Calu3 (cell line): ENCODE measurements at regions not wholly inside any gene's neighbourhood (a gene's known extent, or its start where the extent isn't known, plus 50 kb on each side); places are given as distances from the start of the nearest gene placed in this dataset.

Experiments used
- BruUV-seq: library from RNA; stranded (reverse); fragments of 400-500 nt; replicated peaks from 2 replicates; lab custom pipeline; 2021; lab: Mats Ljungman, UMichigan
- CTCF ChIA-PET: fragments of 300-600 bp; sonication (Branson Sonifier 250); formaldehyde crosslinking; loops from one replicate; lab custom pipeline; 2022; ENCODE audit warnings: antibody characterized with exemption; lab: Charles Lee
- DNase-seq: peaks from one replicate; pipeline ENCODE4 v3.0.0; 2022
- H3K27ac Mint-ChIP-seq: one replicate; pipeline ENCODE4 v1.8.0; 2022; ENCODE audit warnings: mixed read lengths; ENCODE audit not compliant: unreplicated experiment
- H3K27me3 Mint-ChIP-seq: one replicate; pipeline ENCODE4 v1.8.0; 2022; ENCODE audit warnings: mixed read lengths; ENCODE audit not compliant: unreplicated experiment
- H3K36me3 Mint-ChIP-seq: one replicate; pipeline ENCODE4 v1.8.0; 2022; ENCODE audit warnings: mild to moderate bottlenecking, moderate library complexity, mixed read lengths; ENCODE audit not compliant: insufficient read depth, unreplicated experiment
- H3K4me1 Mint-ChIP-seq: one replicate; pipeline ENCODE4 v1.8.0; 2022; ENCODE audit warnings: mild to moderate bottlenecking, low read depth, mixed read lengths; ENCODE audit not compliant: unreplicated experiment
- H3K4me3 Mint-ChIP-seq: one replicate; pipeline ENCODE4 v1.8.0; 2022; ENCODE audit warnings: mild to moderate bottlenecking, low read depth, moderate library complexity, mixed read lengths; ENCODE audit not compliant: unreplicated experiment
- H3K9me3 Mint-ChIP-seq: one replicate; pipeline ENCODE4 v1.8.0; 2022; ENCODE audit warnings: low read depth, mixed read lengths; ENCODE audit not compliant: unreplicated experiment
- intact Hi-C: fragments of 100-400 bp; cut with micrococcal nuclease; formaldehyde crosslinking; loops from one replicate; pipeline ENCODE4 v1.10.0; 2022; ENCODE audit not compliant: unreplicated experiment
- TF ChIP-seq, protein P1 (sequence below): fragments of 200-600 bp; IDR thresholded peaks from one replicate; pipeline ENCODE4 v1.8.0; 2022; ENCODE audit warnings: antibody characterized with exemption; ENCODE audit not compliant: unreplicated experiment

DNA sequence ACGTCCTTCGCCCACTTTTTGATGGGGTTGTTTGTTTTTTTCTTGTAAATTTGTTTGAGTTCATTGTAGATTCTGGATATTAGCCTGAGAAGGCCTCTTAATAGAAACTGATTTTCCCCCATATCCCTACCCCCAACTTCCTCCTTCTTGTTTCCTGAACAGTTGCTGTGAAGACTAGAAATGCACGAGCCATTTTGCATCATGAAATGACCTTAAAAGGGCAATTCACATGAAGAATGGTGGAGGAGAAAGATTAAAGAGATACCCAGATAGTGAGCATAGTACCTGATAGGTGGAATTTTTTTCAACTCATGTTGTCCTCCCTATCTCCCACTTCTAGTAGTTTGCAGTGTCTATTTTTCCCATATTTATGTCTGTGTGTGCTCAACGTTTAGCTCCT lies 55.2 kb upstream of the KCNH8 start:
- Mint-ChIP-seq H3K27ac (no peak overlapping the region), H3K4me3 (no peak overlapping the region), H3K9me3 (no peaks in the 10 kb centered on the region), H3K36me3 (no peaks in the 10 kb centered on the region), H3K27me3 (no peaks in the 10 kb centered on the region), H3K4me1 (no peaks in the 10 kb centered on the region)
- no TSS peak for BruUV-seq
- no peak for DNase-seq
- TF ChIP-seq, protein P1, sequence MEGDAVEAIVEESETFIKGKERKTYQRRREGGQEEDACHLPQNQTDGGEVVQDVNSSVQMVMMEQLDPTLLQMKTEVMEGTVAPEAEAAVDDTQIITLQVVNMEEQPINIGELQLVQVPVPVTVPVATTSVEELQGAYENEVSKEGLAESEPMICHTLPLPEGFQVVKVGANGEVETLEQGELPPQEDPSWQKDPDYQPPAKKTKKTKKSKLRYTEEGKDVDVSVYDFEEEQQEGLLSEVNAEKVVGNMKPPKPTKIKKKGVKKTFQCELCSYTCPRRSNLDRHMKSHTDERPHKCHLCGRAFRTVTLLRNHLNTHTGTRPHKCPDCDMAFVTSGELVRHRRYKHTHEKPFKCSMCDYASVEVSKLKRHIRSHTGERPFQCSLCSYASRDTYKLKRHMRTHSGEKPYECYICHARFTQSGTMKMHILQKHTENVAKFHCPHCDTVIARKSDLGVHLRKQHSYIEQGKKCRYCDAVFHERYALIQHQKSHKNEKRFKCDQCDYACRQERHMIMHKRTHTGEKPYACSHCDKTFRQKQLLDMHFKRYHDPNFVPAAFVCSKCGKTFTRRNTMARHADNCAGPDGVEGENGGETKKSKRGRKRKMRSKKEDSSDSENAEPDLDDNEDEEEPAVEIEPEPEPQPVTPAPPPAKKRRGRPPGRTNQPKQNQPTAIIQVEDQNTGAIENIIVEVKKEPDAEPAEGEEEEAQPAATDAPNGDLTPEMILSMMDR = no peak
- intact Hi-C loops = no loop called here
- CTCF ChIA-PET = no interaction called here

DNA sequence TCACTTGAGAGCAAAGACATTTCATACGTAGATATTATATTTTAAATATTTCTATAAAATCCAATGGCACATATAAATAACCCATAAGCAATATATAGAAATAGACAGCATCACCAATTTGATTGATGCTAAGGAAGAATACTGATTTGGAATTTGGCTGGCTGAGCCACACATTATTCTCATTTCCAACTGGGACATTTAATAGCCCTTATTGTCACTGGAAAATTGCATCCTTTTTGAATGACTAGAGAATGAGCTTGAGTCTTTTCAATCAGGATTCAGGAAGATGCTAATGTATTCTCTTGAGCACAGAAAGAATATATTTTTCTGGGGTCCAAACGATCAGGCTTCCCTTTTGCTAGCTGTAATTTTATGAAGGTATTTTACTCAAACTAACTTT lies 70.9 kb upstream of the KCNH8 start:
- intact Hi-C loops = no loop called here
- BruUV-seq = no TSS peak
- Mint-ChIP-seq H3K27ac (no peak overlapping the region), H3K27me3 (no peaks in the 10 kb centered on the region), H3K36me3 (no peaks in the 10 kb centered on the region), H3K4me3 (no peak overlapping the region), H3K9me3 (no peaks in the 10 kb centered on the region), H3K4me1 (no peaks in the 10 kb centered on the region)
- CTCF ChIA-PET = no interaction called here
- TF ChIP-seq, protein P1 = no peak
- no peak for DNase-seq

DNA sequence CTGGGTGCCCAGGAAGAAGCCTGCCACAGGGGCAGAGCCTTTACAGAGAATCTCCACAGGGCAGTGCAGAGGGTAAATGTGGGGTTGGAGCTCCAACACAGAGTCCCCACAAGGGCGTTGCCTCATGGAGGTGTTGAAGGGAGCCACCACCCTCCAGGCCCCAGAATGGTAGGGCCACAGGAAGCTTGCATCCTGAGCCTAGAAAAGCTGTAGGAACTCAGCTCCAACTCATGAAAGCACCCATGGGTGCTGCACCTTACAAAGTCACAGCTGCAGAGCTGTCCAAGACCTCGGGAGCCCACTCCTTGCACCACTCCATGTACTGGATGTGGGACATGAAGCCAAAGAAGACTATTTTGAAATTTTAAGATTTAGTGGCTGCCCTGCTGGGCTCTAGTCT lies 73.3 kb upstream of the KCNH8 start:
- no TSS peak for BruUV-seq
- TF ChIP-seq, protein P1 = no peak
- no peaks in the 10 kb centered on the region for H3K36me3 Mint-ChIP-seq
- CTCF ChIA-PET = no interaction called here
- no peak overlapping the region for H3K27ac Mint-ChIP-seq
- no peaks in the 10 kb centered on the region for H3K4me1 Mint-ChIP-seq
- no peak overlapping the region for H3K4me3 Mint-ChIP-seq
- DNase-seq = no peak
- intact Hi-C loops = no loop called here
- no peaks in the 10 kb centered on the region for H3K9me3 Mint-ChIP-seq
- no peaks in the 10 kb centered on the region for H3K27me3 Mint-ChIP-seq

DNA sequence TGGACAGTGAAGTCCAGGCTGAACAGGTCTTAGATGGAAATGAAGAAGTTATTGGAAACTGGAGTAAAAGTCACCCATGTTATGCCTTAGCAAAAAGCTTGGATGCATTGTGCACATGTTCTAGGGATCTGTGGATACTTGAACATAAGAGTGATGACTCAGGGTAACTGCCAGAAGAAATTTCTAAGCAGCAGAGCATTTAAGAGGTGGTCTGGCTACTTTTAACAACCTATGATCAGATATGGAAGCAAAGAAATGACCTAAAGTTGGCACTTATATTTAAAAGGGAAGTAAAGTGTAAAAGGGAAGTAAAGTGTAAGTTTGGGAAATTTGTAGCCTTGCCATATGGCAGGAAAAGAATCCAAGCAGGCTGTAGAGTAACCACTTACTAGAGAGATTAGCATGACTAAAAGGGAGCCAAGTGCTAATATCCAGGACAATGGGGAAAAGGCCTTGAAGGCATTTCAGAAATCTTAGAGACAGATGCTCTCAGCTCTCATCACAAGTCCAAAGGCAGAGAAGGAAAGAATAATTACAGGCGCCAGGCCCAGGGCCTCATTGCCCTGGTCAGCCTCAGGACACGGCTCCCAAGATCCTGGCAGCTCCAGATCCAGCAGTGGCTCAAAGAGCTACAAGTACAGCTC lies 73.9 kb upstream of the KCNH8 start:
- Mint-ChIP-seq H3K27ac (no peak overlapping the region), H3K9me3 (no peaks in the 10 kb centered on the region), H3K4me1 (no peaks in the 10 kb centered on the region), H3K36me3 (no peaks in the 10 kb centered on the region), H3K4me3 (no peak overlapping the region), H3K27me3 (no peaks in the 10 kb centered on the region)
- intact Hi-C loops = no loop called here
- TF ChIP-seq, protein P1 = no peak
- no TSS peak for BruUV-seq
- DNase-seq = no peak
- CTCF ChIA-PET = no interaction called here
